B cell (primary cell): ENCODE measurements at regions not wholly inside any gene's neighbourhood (a gene's known extent, or its start where the extent isn't known, plus 50 kb on each side); places are given as distances from the start of the nearest gene placed in this dataset.

ENCODE experiments used
- ATAC-seq: fragments of 200-7000 bp; cut with Tn5 transposase; one replicate; pipeline ENCODE4 v1.10.0; 2021; ENCODE audit warnings: low read depth, mild to moderate bottlenecking, moderate number of reproducible peaks, moderate library complexity
- CTCF ChIA-PET: fragments of 350-600 bp; sonication (Branson Sonifier 250); formaldehyde crosslinking; loops from one replicate; lab custom pipeline; 2021; ENCODE audit warnings: antibody characterized with exemption, inconsistent platforms; lab: Charles Lee
- POLR2A ChIA-PET: fragments of 350-600 bp; sonication (Branson Sonifier 250); formaldehyde crosslinking; loops from one replicate; lab custom pipeline; 2021; ENCODE audit warnings: antibody characterized with exemption; lab: Charles Lee
- DNase-seq: peaks from one replicate; pipeline ENCODE4 v3.0.0; 2013
- H2AFZ ChIP-seq: 2 replicates; pipeline ENCODE4 v1.6.1; 2012; ENCODE audit warnings: mild to moderate bottlenecking, low read depth, low read length; ENCODE audit not compliant: insufficient read depth, poor library complexity, severe bottlenecking
- H3K27ac ChIP-seq, 2 donors: 1 replicate in 1 of 2; 2 replicates in 1 of 2; pipeline ENCODE4 v1.5.1; 2012 to 2013; ENCODE audit warnings: low read length in 2 of 2, mild to moderate bottlenecking in 2 of 2, moderate library complexity in 1 of 2
- H3K27me3 ChIP-seq, 4 experiments: fragments of 200-600 bp in 1 of 4; sonication (generic) in 1 of 4; replicated peaks in 1 of 4; 1 replicate in 2 of 4; 2 replicates in 2 of 4; pipeline versions ENCODE4 v1.6.1 to v1.7.0; 2013 to 2016; ENCODE audit warnings: low read length in 3 of 4, mild to moderate bottlenecking in 2 of 4, mixed read lengths in 1 of 4, moderate library complexity in 1 of 4; ENCODE audit not compliant: insufficient read depth in 4 of 4, control insufficient read depth in 3 of 4; ENCODE audit errors: control extremely low read depth in 1 of 4
- H3K36me3 ChIP-seq, 2 experiments: replicated peaks in 1 of 2; 1 replicate in 1 of 2; 2 replicates in 1 of 2; pipeline versions ENCODE4 v1.6.1 to v1.7.1; 2013; ENCODE audit warnings: low read length in 1 of 2; ENCODE audit not compliant: insufficient read depth in 2 of 2, control insufficient read depth in 1 of 2; ENCODE audit errors: control extremely low read depth in 1 of 2, extremely low read depth in 1 of 2
- H3K4me1 ChIP-seq, 2 donors: fragments of 200-600 bp in 1 of 2; sonication (generic) in 1 of 2; 1 replicate in 1 of 2; 2 replicates in 1 of 2; pipeline versions ENCODE4 v1.5.1 to v1.6.1; 2013 to 2017; ENCODE audit warnings: low read length in 2 of 2; ENCODE audit not compliant: control insufficient read depth in 2 of 2, insufficient read depth in 2 of 2
- H3K4me2 ChIP-seq: replicated peaks from 2 replicates; pipeline ENCODE3; 2012; ENCODE audit warnings: mild to moderate bottlenecking, low read depth, low read length; ENCODE audit not compliant: poor library complexity, severe bottlenecking
- H3K4me3 ChIP-seq, 5 experiments: fragments of 200-600 bp in 1 of 5; sonication (generic) in 1 of 5; 1 replicate in 3 of 5; 2 replicates in 2 of 5; pipeline versions ENCODE4 v1.5.1 to v1.7.0; 2011 to 2016; ENCODE audit warnings: low read length in 4 of 5, mild to moderate bottlenecking in 4 of 5, low read depth in 2 of 5, control low read depth in 1 of 5, moderate library complexity in 1 of 5; ENCODE audit not compliant: insufficient read depth in 1 of 5; ENCODE audit errors: control extremely low read depth in 1 of 5, extremely low read depth in 1 of 5
- H3K79me2 ChIP-seq: fragments of 200-600 bp; sonication (generic); one replicate; pipeline ENCODE4 v1.6.0; 2016; ENCODE audit warnings: low read length; ENCODE audit not compliant: control insufficient read depth, insufficient read depth
- H3K9ac ChIP-seq: fragments of 200-600 bp; sonication (generic); 2 replicates; pipeline ENCODE4 v1.6.1; 2017; ENCODE audit warnings: mild to moderate bottlenecking, low read length, moderate library complexity
- H3K9me3 ChIP-seq, 3 donors: one replicate each; pipeline versions ENCODE4 v1.6.1 to v1.7.1; 2013; ENCODE audit warnings: low read length in 2 of 3; ENCODE audit not compliant: control insufficient read depth in 2 of 3, insufficient read depth in 1 of 3; ENCODE audit errors: control extremely low read depth in 1 of 3
- H4K20me1 ChIP-seq: 2 replicates; pipeline ENCODE4 v1.6.0; 2012; ENCODE audit warnings: mild to moderate bottlenecking, low read length; ENCODE audit not compliant: insufficient read depth, control insufficient read depth, poor library complexity, severe bottlenecking
- H3K27ac Mint-ChIP-seq: one replicate; pipeline ENCODE4 v1.8.0; 2021; ENCODE audit warnings: mixed read lengths
- H3K27me3 Mint-ChIP-seq: one replicate; pipeline ENCODE4 v1.8.0; 2021; ENCODE audit warnings: mixed read lengths
- H3K4me1 Mint-ChIP-seq: one replicate; pipeline ENCODE4 v1.8.0; 2021; ENCODE audit warnings: mixed read lengths
- H3K4me3 Mint-ChIP-seq: one replicate; pipeline ENCODE4 v1.8.0; 2021; ENCODE audit warnings: mixed read lengths
- H3K9me3 Mint-ChIP-seq: one replicate; pipeline ENCODE4 v1.8.0; 2022; ENCODE audit warnings: mixed read lengths; ENCODE audit not compliant: insufficient read depth
- CTCF ChIP-seq: fragments of 200-600 bp; IDR thresholded peaks from one replicate; pipeline ENCODE4 v1.8.0; 2022; ENCODE audit warnings: antibody characterized with exemption, mild to moderate bottlenecking
- EZH2 ChIP-seq: IDR thresholded peaks from 2 replicates; pipeline ENCODE4 v1.6.1; 2012; ENCODE audit warnings: borderline replicate concordance, low read depth, mild to moderate bottlenecking, moderate library complexity, low read length; ENCODE audit not compliant: insufficient read depth, poor library complexity, severe bottlenecking
- WGBS: methylation state at CpG from one replicate; pipeline ENCODE4 v1.1.5; 2013; ENCODE audit warnings: missing lambda C conversion rate; ENCODE audit not compliant: insufficient coverage; 5-methylcytosine and 5-hydroxymethylcytosine counted together
- intact Hi-C: fragments of 100-400 bp; cut with micrococcal nuclease; formaldehyde crosslinking; loops from one replicate; pipeline ENCODE4 v1.10.0; 2022

DNA sequence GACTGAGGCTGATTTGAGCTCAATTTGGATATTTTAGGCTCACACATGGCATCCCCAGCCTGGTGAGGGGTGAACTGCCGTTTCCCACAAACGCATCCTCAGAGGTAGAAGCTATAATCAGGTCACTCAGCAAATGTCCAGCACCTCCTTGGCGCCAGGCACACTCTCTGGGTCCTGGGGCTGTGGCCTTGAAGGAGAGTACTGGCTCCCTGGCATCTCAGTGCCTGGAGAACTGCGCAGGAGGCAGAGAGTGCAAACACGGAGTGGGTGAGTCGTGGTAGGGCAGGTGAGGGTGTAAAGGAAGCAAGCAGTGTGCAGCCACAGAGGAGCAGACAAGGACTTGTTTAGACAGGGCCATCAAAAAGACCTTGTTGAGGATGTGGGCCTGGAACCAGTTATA is 224.0 kb upstream of the ZNF32 start:
- H3K4me1 Mint-ChIP-seq: no peaks in the 10 kb centered on the region
- POLR2A ChIA-PET: no interaction called here
- WGBS: 100% methylated on average over 6 of the region's 6 CpGs
- Histone ChIP-seq H3K4me3 (no peak overlapping the region), H3K27me3 (no peaks in the 10 kb centered on the region), H3K4me2 (no peak overlapping the region), H3K4me1 (no peaks in the 10 kb centered on the region), H3K9me3 (no peaks in the 10 kb centered on the region), H3K79me2 (no peaks in the 10 kb centered on the region), H2AFZ (no peak overlapping the region), H4K20me1 (no peaks in the 10 kb centered on the region), H3K27ac (no peak overlapping the region), H3K36me3 (no peaks in the 10 kb centered on the region), H3K9ac (no peak overlapping the region)
- TF ChIP-seq EZH2: no peak
- TF ChIP-seq CTCF: no peak
- no peak for ATAC-seq
- intact Hi-C loops: no loop called here
- H3K27me3 Mint-ChIP-seq: peaks cover 7% of the 10 kb centered on the region
- CTCF ChIA-PET: no interaction called here
- H3K27ac Mint-ChIP-seq: no peak overlapping the region
- no peaks in the 10 kb centered on the region for H3K9me3 Mint-ChIP-seq
- no peak for DNase-seq
- no peak overlapping the region for H3K4me3 Mint-ChIP-seq

DNA sequence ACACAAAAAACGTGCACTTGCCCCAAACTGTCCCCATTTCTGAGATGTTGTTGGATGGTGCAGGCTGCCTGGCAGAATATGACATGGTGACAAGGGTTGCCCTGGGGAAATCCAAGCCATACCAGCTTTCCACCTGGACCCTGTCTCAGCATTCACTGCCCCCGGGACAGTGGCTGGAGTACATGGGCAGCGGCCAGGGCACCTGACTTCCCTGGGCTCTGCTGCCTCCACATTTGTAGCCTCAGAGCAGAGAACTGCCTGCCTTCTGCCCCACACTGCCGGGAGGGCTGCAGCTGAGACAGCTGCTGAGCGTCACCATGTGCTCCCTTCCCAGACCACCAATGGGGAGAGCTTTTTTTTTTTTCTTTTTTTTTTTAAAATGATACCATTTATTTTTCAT is 222.9 kb upstream of the ZNF32 start:
- Histone ChIP-seq H3K9ac (no peak overlapping the region), H3K27me3 (no peaks in the 10 kb centered on the region), H3K4me1 (no peaks in the 10 kb centered on the region), H3K27ac (no peak overlapping the region), H3K79me2 (no peaks in the 10 kb centered on the region), H3K9me3 (no peaks in the 10 kb centered on the region), H2AFZ (no peak overlapping the region), H3K36me3 (no peaks in the 10 kb centered on the region), H4K20me1 (no peaks in the 10 kb centered on the region), H3K4me2 (no peak overlapping the region), H3K4me3 (no peak overlapping the region)
- Mint-ChIP-seq H3K27ac (no peak overlapping the region), H3K27me3 (peaks cover 7% of the 10 kb centered on the region), H3K4me3 (no peak overlapping the region), H3K9me3 (no peaks in the 10 kb centered on the region), H3K4me1 (no peaks in the 10 kb centered on the region)
- 100% methylated on average over 3 of the region's 5 CpGs for WGBS
- TF ChIP-seq EZH2 (no peak), CTCF (no peak)
- ATAC-seq (no peak), DNase-seq (no peak)
- intact Hi-C loops: no loop called here
- ChIA-PET CTCF (no interaction called here), POLR2A (no interaction called here)
